PC-3 (cell line): ENCODE measurements at regions not wholly inside any gene's neighbourhood (a gene's known extent, or its start where the extent isn't known, plus 50 kb on each side); places are given as distances from the start of the nearest gene placed in this dataset.

ENCODE experiments used
- EZH2 ChIP-seq: fragments of 300-600 bp; sonication (generic); IDR thresholded peaks from one replicate; pipeline ENCODE4 v1.6.1; 2017; ENCODE audit warnings: antibody characterized with exemption, mild to moderate bottlenecking, low read length; ENCODE audit not compliant: unreplicated experiment
- EZH2phosphoT487 ChIP-seq: fragments of 300-600 bp; sonication (generic); IDR thresholded peaks from 2 replicates; pipeline ENCODE4 v1.6.1; 2018; ENCODE audit warnings: mild to moderate bottlenecking, antibody characterized with exemption, low read length, borderline replicate concordance
- TF ChIP-seq, protein P1 (sequence below): fragments of 300-600 bp; sonication (generic); conservative IDR thresholded peaks from 2 replicates; pipeline ENCODE4 v1.5.1; 2017; ENCODE audit warnings: antibody characterized with exemption, low read depth, mild to moderate bottlenecking, low read length

DNA sequence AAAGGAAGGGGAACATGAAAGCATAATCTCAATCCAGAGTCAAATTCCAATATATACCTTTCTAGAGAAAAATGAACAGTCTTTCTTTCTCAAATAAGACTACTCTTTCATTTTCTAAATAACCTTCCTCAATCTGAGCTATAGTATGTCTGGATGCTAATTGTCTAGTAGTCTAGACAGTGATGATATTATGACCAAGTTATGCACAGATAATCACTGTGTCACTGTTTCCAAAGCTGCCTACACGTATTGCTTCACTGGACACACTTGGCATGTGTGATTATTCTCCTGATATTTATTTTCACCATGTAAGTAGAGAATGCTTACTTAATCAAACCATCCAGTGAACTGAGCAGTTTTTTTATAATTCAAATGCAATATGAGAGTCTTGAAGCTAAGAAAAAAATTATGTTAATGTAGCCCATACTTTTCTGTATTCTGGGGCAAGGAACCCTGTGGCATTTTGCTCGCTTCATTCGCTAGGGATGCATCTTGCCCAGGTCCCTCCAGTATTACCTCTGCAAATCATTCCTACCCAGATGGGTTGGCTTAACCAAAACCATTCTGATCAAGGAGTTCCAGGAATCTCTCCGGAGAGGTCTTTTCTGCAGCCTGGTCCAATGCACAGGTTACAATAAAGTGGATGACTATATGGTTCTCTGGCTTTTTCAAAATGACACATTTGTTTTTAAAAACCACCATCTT is 303.1 kb upstream of the RUNX1 start:
- TF ChIP-seq, protein P1, sequence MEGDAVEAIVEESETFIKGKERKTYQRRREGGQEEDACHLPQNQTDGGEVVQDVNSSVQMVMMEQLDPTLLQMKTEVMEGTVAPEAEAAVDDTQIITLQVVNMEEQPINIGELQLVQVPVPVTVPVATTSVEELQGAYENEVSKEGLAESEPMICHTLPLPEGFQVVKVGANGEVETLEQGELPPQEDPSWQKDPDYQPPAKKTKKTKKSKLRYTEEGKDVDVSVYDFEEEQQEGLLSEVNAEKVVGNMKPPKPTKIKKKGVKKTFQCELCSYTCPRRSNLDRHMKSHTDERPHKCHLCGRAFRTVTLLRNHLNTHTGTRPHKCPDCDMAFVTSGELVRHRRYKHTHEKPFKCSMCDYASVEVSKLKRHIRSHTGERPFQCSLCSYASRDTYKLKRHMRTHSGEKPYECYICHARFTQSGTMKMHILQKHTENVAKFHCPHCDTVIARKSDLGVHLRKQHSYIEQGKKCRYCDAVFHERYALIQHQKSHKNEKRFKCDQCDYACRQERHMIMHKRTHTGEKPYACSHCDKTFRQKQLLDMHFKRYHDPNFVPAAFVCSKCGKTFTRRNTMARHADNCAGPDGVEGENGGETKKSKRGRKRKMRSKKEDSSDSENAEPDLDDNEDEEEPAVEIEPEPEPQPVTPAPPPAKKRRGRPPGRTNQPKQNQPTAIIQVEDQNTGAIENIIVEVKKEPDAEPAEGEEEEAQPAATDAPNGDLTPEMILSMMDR = no peak
- TF ChIP-seq EZH2phosphoT487 (no peak), EZH2 (no peak)
